ENCODE measurements at regions not wholly inside any gene's neighbourhood (a gene's known extent, or its start where the extent isn't known, plus 50 kb on each side); places are given as distances from the start of the nearest gene placed in this dataset.

DNA sequence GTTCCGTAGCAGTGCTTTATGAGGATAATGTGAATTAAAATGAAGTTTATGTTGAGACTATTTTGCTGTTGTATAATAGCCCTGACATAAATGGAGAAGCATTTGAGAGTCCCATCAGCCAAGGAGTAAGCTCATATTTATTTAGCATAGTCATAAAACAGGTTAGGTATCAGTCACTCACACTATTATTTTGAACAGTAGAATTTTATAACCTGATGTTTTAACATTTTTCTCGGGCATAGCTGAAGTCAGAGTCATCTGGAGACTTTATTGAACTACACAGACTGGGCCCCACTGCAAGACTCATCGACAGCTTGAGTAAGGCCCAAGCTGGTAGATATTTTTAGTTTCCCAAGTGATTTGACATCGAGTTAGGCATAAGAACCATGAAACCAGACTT, 620.3 kb upstream of the WWC1 start:
- no peak for DNase-seq

DNA sequence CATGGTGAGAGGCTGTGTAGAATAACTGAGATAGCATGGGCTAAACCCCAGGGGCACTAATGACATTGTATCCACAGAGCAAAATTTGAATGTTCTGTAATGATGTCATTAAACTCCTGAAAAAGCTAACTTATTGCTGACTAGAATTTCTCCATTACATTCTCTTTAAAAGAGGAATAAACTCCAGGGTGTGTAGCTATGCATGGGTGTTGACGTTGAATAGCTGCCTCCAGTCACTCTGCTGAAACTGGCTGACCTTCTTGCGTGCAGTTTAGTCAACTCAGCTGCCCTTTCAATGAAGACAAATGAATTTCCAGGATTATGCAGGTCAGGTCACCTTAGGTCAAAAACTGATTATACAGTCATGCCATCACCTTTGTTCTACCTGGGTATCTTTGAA, 617.5 kb upstream of the WWC1 start:
- no peak for DNase-seq

GRCh38 chr5:167678481-167678880, 613.0 kb upstream of the WWC1 start:
- DNase-seq: no peak

DNA sequence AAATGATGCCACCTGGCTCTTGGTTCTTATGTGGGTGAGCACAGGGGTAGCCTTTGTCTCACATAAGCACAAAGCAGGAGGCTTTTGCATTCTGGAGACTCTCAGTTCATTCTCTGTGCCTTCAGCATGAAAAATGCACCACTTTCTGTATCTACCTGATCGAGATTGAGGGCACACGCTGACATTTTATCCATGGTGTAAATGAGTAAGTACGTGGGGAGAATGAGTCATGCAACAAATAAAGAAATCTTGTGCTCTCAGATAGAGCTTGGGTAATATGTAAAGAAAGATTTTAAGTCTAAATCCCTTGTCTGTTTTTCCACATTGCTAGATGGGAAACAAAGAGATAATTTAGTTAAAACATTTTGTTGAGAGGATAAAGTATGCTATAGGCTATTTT, 607.2 kb upstream of the WWC1 start:
- DNase-seq: no peak

- DNase-seq: no peak
These were observed 602.9 kb upstream of the WWC1 start for GRCh38 chr5:167688341-167689130.

- DNase-seq: no peak
These were observed 596.9 kb upstream of the WWC1 start for GRCh38 chr5:167694325-167695147.

DNA sequence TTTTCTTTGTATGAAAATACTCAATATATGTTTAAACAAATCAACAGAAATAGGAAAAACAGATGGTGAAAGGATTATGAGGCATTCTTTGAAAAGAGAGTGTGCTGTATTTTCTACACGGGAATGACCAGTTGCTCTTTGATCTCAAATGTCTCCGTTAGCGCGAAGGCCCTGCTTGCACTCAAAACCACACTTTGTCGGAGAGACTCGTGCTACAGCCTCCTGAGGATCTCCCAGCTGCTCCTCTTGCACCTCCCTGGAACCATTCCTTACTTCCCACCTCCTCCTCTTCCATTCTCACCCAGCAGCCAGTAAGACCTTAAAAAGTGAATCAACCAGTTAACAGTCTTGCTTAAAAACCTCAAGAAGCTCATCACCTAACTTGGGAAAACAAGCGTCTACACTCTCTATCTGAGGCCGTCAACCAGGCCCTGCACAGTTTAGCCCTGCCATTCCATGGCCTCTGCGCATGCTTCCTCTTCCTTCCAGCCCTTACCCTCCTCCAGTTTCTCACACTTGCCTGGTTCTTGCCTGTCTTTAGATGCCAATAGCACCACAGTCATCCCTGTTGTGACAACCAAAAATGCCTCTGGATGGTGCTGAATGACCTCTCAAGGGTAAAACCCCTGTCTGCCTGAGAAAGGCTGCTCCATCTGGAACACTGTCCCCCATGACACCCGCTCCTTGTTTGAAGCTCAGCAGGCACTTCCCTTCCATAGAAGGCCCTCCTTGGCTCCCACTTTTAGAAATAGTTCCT, 594.7 kb upstream of the WWC1 start:
- no peak for DNase-seq

DNA sequence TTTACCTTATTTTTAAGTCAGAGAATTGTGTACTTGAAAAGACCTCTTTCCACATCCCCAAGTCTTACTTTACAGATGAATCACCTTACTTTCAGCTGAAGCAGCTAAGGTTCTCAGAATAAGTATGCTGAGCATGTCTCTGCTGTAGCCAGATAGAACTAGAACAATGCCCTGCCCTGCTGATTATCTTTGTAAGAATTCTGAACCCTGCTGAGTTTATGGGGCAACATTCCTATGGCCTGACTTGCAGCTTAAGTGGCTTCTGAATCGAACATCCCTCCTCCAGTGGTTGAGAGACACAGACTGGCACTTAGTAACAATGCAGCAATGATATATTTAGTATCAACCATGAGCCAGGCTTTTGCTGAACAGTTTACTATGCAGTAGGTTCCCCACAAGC, 592.0 kb upstream of the WWC1 start:
- DNase-seq: no peak

DNA sequence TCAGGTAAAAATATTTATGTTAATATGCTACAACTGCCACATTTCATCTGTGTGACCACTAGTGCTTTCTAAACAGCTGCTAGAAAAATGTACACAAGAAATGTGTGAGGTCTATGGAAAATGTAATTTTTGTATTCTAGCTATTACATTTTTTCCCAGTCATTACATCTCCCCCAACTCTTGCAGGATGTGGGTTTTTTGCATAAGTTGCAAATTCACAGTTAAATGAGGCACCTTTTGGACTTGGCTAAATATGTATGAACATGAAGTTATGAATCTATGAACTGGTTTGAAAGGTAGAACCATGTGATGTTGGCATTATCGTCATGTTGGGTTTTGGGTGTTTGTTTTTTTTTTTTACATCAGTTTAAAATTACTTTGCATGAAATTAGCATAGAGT, 590.4 kb upstream of the WWC1 start:
- no peak for DNase-seq

DNA sequence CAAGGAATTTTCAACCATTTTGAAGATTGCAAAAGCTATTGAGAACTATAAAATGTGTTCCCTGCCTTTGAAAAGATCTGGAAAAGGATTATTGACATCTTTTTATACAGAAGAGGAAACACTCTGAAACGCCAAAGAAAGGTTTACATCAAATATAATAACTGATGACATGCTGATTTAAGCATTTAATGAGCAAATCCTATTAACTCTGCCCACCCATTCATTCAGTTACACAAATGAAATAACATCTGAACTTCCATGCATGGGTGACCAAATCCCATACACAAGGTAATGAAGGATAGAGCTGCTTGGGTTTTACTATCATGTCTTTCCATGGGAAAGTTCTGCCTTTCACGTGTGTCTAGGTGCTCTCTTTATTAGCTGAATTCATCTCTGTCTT, 589.4 kb upstream of the WWC1 start:
- no peak for DNase-seq

DNA sequence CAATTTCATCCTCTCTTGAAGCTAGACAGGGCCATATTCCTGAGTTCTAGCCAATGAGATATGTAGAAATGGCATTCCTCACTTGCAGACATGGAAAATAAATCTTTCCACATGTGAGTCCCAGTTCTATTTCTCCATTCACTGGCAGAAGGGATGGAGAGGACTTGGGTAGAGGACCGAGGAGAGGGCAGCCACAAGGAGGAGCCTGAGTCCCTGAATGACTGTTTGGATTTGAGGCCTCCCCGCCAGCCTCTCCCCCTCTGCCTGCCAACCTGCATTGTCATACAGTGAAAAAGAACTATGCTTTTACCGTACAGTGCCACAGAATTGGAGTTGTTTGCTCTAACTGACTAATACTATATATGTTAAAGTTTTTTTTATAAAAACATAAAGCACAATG, 583.0 kb upstream of the WWC1 start:
- no peak for DNase-seq

DNA sequence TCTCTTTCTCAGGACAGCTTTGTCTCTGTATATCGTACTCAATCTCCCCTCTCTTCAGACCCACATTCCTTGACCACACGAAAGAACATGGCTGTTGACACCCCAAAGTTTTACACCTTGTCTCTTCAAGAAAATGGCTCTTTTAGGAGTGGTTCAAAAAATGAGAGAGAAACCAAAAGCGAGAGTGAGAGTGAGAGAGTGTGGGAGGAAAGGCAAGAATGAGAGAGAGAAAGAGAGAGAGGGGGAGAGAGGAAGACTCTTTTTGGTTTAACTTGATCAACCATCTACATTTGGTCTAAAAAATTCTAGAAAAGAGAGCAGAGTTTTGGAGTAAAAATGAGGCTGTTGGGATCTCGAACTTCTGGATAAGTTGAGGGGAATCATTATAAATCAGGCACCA, 581.8 kb upstream of the WWC1 start:
- DNase-seq: no peak

- no peak for DNase-seq
These were observed 580.9 kb upstream of the WWC1 start for GRCh38 chr5:167710444-167711073.

DNA sequence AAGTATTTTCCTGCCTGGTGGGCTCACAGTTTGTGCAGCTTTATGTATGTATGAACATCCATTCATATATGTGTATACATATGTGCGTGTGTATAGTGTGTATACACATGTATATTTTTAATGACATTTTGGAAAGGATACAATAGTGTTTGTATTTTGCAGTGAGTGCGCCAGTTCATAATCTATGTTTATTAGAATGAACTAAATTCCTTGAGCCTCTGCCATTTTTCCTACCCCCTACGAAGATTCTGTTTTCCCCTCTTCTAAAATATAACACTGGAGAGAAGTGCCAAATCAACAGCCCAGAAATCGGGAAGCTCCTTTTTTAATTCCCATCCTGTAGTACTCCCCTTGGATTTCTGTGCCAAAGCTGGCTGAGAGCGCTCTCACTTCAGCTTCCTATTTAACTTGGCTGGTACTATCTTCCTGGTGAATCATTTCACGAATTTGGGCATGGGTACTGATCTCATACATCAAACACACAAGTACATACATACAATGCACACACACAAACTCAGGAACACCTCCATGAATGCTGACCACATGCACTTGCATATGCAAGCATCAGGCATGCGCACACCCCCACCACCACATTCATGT, 578.4 kb upstream of the WWC1 start:
- DNase-seq: no peak

DNA sequence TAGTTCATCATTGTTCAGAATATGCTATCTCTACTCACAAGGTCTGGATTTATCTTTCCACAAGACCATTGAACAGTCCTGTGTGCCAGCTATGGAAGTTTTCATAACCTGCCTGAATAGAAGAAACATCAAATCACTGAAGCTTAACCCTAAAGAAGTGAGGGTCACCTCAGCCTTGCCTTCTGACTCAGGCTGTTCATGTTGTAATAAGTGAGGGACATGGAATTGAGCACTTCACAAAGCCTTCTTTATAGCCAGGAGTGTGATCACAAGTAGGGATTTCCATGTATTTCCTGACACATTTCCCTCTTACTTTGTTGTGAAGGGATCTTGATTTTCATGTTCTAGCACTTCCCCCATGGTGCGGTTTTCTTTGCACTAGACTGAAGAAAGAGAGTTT, 577.5 kb upstream of the WWC1 start:
- DNase-seq: no peak

DNA sequence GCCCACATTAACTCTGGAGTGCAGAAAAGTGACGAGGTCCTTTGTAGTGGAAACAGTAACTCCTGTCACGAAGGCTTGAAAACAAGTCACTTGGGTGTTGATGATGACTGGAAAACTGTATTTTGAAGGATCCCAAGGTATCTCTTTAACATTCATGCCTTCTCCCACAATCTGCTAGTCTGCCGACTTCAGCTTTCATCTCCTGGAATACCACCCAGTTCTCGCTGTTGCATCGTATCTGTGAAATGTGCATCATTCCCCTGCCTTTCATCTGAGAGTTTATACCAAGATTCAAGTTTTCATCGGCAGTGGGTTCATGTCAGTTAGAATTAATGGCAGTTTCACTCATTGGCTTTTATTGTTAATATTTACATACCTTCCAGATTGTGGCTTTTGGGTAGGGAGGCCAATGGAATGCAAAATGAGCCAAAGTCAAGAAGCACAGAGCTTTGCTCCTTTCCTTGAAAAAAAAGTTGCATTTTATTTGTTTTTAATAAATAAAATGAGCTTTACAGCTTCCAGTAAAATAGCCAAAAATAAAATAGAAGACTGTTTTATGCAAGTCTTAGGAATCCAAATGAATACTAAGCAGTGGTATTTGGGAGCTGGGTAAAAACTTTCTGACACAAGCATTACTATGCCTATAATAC, 575.2 kb upstream of the WWC1 start:
- no peak for DNase-seq

DNA sequence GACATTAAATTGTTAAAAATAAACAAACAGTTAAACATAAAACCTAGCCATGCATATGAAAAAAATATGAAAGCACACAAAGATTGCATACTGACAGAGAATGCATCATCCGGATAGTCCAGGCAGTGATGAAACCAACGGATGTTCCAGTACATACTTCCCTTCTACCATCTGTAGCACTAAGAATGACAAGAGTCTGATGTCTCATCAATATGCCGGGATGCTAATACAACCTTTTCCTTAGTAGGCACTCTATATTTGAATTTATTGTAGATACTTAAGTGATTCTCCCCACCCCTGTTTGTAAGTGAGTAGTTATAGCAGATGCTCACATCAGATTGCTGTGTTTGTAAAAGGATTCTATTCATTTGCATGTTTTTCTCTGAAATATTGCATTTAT, 571.2 kb upstream of the WWC1 start:
- DNase-seq: no peak

DNA sequence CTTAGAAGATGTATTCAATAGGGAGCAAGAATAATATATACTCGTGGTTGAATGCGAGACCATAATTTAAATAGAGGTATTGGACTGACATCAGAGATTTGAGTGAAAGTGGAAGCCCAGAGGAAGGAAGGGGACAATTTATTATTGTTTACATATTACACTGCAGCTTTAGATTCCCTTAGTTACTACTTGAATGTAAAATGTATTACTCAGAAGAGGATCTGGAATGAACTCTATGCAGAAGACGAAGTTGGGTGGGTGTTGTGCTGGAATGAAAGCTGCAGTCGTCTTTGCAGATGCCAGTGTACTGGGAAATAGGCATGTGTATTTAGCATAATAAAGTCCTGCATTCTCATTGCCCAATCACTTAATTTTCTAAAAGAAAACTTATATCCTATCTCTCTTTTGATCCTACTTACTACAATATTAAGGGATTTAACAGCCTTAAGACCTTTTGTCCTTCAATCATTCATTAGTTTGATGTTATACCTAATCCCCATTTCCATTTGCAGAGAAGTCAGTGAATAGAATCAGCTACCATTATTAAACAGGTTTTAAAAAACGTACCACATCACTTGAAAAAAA, 570.7 kb upstream of the WWC1 start:
- DNase-seq: no peak

GRCh38 chr5:167721926-167722440, 569.5 kb upstream of the WWC1 start:
- no peak for DNase-seq

DNA sequence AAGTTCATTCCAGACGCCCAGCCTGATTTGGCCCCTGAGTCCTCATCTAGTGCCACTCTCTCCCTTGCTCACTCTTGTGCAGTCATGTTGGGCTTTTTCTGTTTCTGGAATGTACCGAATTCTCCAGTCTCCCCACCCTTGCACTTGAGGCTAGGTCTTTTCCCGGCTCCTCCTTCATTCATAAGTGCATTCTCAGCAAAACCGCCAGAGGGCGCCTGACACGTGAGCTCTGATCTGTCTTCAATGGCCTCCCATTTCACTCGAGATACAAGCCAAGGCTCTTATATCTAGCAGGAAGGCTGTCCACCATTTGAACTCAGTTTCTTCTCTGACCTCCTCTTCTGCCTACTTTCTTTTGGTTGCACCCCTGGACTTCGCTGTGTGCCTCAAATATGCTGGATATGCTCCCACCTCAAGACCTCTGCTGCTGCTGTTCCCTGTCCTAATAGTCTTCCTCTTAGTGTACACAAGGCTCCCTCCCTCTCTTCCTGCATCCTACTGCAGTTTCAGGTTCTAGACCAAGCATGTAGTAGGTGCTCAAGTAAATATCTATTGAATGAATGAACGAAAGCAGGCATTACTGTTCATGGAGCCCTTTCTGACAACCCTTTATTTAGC, 568.1 kb upstream of the WWC1 start:
- peak; percentile 60 for DNase-seq

- no peak for DNase-seq
These were observed 566.2 kb upstream of the WWC1 start for GRCh38 chr5:167725264-167725663.
